Mesendoderm (in vitro differentiated cells): ENCODE measurements at regions not wholly inside any gene's neighbourhood (a gene's known extent, or its start where the extent isn't known, plus 50 kb on each side); places are given as distances from the start of the nearest gene placed in this dataset.

Source experiments
- DNase-seq: peaks from one replicate; pipeline ENCODE4 v3.0.0; 2013
- H2AK5ac ChIP-seq: 2 replicates; pipeline ENCODE4 v1.6.1; 2013; ENCODE audit warnings: low read length, inconsistent platforms
- H2BK120ac ChIP-seq: 2 replicates; pipeline ENCODE4 v1.6.1; 2013; ENCODE audit warnings: low read depth, mild to moderate bottlenecking, low read length, moderate library complexity, mixed read lengths
- H2BK15ac ChIP-seq: replicated peaks from 2 replicates; pipeline ENCODE4 v1.6.1; 2013; ENCODE audit warnings: low read depth, mild to moderate bottlenecking, moderate library complexity
- H2BK5ac ChIP-seq: 2 replicates; pipeline ENCODE4 v1.6.1; 2013; ENCODE audit warnings: low read length, inconsistent platforms
- H3K18ac ChIP-seq: 2 replicates; pipeline ENCODE4 v1.6.1; 2013; ENCODE audit warnings: mild to moderate bottlenecking, low read length, mixed read lengths
- H3K23ac ChIP-seq: one replicate; pipeline ENCODE4 v1.6.1; 2013; ENCODE audit warnings: low read length
- H3K27ac ChIP-seq: 2 replicates; pipeline ENCODE4 v1.5.1; 2013; ENCODE audit warnings: low read depth, mild to moderate bottlenecking, inconsistent platforms, low read length, moderate library complexity
- H3K27me3 ChIP-seq: 2 replicates; pipeline ENCODE4 v1.6.1; 2013; ENCODE audit warnings: low read length, control low read depth, mild to moderate bottlenecking, inconsistent platforms; ENCODE audit not compliant: insufficient read depth, poor library complexity
- H3K36me3 ChIP-seq: 2 replicates; pipeline ENCODE4 v1.6.1; 2013; ENCODE audit warnings: low read length, inconsistent platforms; ENCODE audit not compliant: control insufficient read depth, insufficient read depth
- H3K4ac ChIP-seq: one replicate; pipeline ENCODE4 v1.6.1; 2013; ENCODE audit warnings: low read depth, mild to moderate bottlenecking, low read length, moderate library complexity
- H3K4me1 ChIP-seq: 2 replicates; pipeline ENCODE4 v1.6.1; 2013; ENCODE audit warnings: low read depth, low read length, inconsistent platforms; ENCODE audit not compliant: control insufficient read depth
- H3K4me2 ChIP-seq: 2 replicates; pipeline ENCODE4 v1.6.1; 2013; ENCODE audit warnings: low read length
- H3K4me3 ChIP-seq: 2 replicates; pipeline ENCODE4 v1.5.1; 2013; ENCODE audit warnings: mild to moderate bottlenecking, low read length
- H3K56ac ChIP-seq: one replicate; pipeline ENCODE4 v1.6.1; 2013; ENCODE audit warnings: low read length
- H3K79me1 ChIP-seq: 2 replicates; pipeline ENCODE4 v1.6.1; 2013; ENCODE audit warnings: low read length, inconsistent platforms
- H3K79me2 ChIP-seq: 2 replicates; pipeline ENCODE4 v1.6.1; 2013; ENCODE audit warnings: mild to moderate bottlenecking, low read length; ENCODE audit not compliant: control insufficient read depth, insufficient read depth
- H3K9ac ChIP-seq: 2 replicates; pipeline ENCODE4 v1.6.1; 2013; ENCODE audit warnings: low read length, inconsistent platforms
- H4K5ac ChIP-seq: one replicate; pipeline ENCODE4 v1.6.1; 2013; ENCODE audit warnings: low read length
- H4K8ac ChIP-seq: one replicate; pipeline ENCODE4 v1.6.1; 2013; ENCODE audit warnings: low read depth, mild to moderate bottlenecking, control low read depth, low read length, moderate library complexity
- WGBS: extraction: QIAGEN DNeasy Blood & Tissue Kit; methylation state at CpG from one replicate; pipeline ENCODE4 v1.1.7; 2013; ENCODE audit warnings: low lambda C conversion rate, missing lambda C conversion rate; ENCODE audit not compliant: insufficient coverage; ENCODE audit errors: extremely low coverage; 5-methylcytosine and 5-hydroxymethylcytosine counted together

- H3K27me3 ChIP-seq = no peaks in the 10 kb centered on the region
- no peak for DNase-seq
- H4K8ac ChIP-seq = no peak overlapping the region
- H3K18ac ChIP-seq = no peak overlapping the region
- no peak overlapping the region for H3K4ac ChIP-seq
- H3K4me3 ChIP-seq = no peak overlapping the region
- no peaks in the 10 kb centered on the region for H3K79me1 ChIP-seq
- H3K4me1 ChIP-seq = no peaks in the 10 kb centered on the region
- no peak overlapping the region for H2BK120ac ChIP-seq
- H3K79me2 ChIP-seq = no peaks in the 10 kb centered on the region
- WGBS = no CpG with 5 or more reads among the region's 2 CpGs
- no peak overlapping the region for H3K23ac ChIP-seq
- H3K9ac ChIP-seq = no peak overlapping the region
- no peak overlapping the region for H2BK5ac ChIP-seq
- H3K27ac ChIP-seq = no peak overlapping the region
- no peak overlapping the region for H4K5ac ChIP-seq
- no peak overlapping the region for H3K56ac ChIP-seq
- H2BK15ac ChIP-seq = no peak overlapping the region
- H3K36me3 ChIP-seq = no peaks in the 10 kb centered on the region
- H3K4me2 ChIP-seq = no peak overlapping the region
- no peak overlapping the region for H2AK5ac ChIP-seq
These were observed 88.5 kb upstream of the DEPDC1 start for GRCh38 chr1:68585351-68585750.

- Histone ChIP-seq H3K23ac (no peak overlapping the region), H3K79me2 (no peaks in the 10 kb centered on the region), H3K4me2 (no peak overlapping the region), H4K5ac (no peak overlapping the region), H3K27ac (no peak overlapping the region), H3K4me3 (no peak overlapping the region), H2BK120ac (no peak overlapping the region), H3K27me3 (no peaks in the 10 kb centered on the region), H3K4me1 (no peaks in the 10 kb centered on the region), H2BK15ac (no peak overlapping the region), H3K36me3 (no peaks in the 10 kb centered on the region), H3K9ac (no peak overlapping the region), H3K4ac (no peak overlapping the region), H3K79me1 (no peaks in the 10 kb centered on the region), H3K18ac (no peak overlapping the region), H2AK5ac (no peak overlapping the region), H2BK5ac (no peak overlapping the region), H4K8ac (no peak overlapping the region), H3K56ac (no peak overlapping the region)
- no peak for DNase-seq
These were observed 89.9 kb upstream of the DEPDC1 start for GRCh38 chr1:68586766-68587165.

GRCh38 chr1:68588304-68588703 is 91.4 kb upstream of the DEPDC1 start:
- Histone ChIP-seq H2AK5ac (no peak overlapping the region), H4K8ac (no peak overlapping the region), H3K79me1 (no peaks in the 10 kb centered on the region), H2BK15ac (no peak overlapping the region), H2BK120ac (no peak overlapping the region), H3K36me3 (no peaks in the 10 kb centered on the region), H3K23ac (no peak overlapping the region), H3K79me2 (no peaks in the 10 kb centered on the region), H3K4ac (no peak overlapping the region), H3K27ac (no peak overlapping the region), H2BK5ac (no peak overlapping the region), H3K4me3 (no peak overlapping the region), H3K4me1 (no peaks in the 10 kb centered on the region), H3K9ac (no peak overlapping the region), H3K27me3 (no peaks in the 10 kb centered on the region), H3K56ac (no peak overlapping the region), H3K4me2 (no peak overlapping the region), H4K5ac (no peak overlapping the region), H3K18ac (no peak overlapping the region)
- no peak for DNase-seq
- no CpG with 5 or more reads among the region's 3 CpGs for WGBS

GRCh38 chr1:68590473-68590872 is 93.6 kb upstream of the DEPDC1 start:
- H3K79me1 ChIP-seq = no peaks in the 10 kb centered on the region
- no peak overlapping the region for H2BK15ac ChIP-seq
- no peaks in the 10 kb centered on the region for H3K27me3 ChIP-seq
- no peak overlapping the region for H3K56ac ChIP-seq
- no peak overlapping the region for H3K9ac ChIP-seq
- no peak overlapping the region for H2BK120ac ChIP-seq
- no peak overlapping the region for H3K4me3 ChIP-seq
- no peak overlapping the region for H3K4ac ChIP-seq
- H3K36me3 ChIP-seq = no peaks in the 10 kb centered on the region
- 100% methylated on average over 1 of the region's 1 CpG for WGBS
- H3K18ac ChIP-seq = no peak overlapping the region
- H3K27ac ChIP-seq = no peak overlapping the region
- no peak overlapping the region for H2BK5ac ChIP-seq
- H2AK5ac ChIP-seq = no peak overlapping the region
- no peak overlapping the region for H4K8ac ChIP-seq
- no peak for DNase-seq
- no peak overlapping the region for H4K5ac ChIP-seq
- no peaks in the 10 kb centered on the region for H3K4me1 ChIP-seq
- H3K79me2 ChIP-seq = no peaks in the 10 kb centered on the region
- H3K4me2 ChIP-seq = no peak overlapping the region
- no peak overlapping the region for H3K23ac ChIP-seq

- WGBS = no CpG with 5 or more reads among the region's 2 CpGs
- Histone ChIP-seq H3K23ac (no peak overlapping the region), H4K8ac (no peak overlapping the region), H3K4ac (no peak overlapping the region), H3K27ac (no peak overlapping the region), H3K18ac (no peak overlapping the region), H3K4me1 (no peaks in the 10 kb centered on the region), H3K36me3 (no peaks in the 10 kb centered on the region), H2BK5ac (no peak overlapping the region), H2BK15ac (no peak overlapping the region), H3K56ac (no peak overlapping the region), H3K4me3 (no peak overlapping the region), H3K9ac (no peak overlapping the region), H3K4me2 (no peak overlapping the region), H2BK120ac (no peak overlapping the region), H4K5ac (no peak overlapping the region), H3K79me1 (no peaks in the 10 kb centered on the region), H2AK5ac (no peak overlapping the region), H3K79me2 (no peaks in the 10 kb centered on the region), H3K27me3 (no peaks in the 10 kb centered on the region)
- DNase-seq = no peak
These were observed 98.0 kb upstream of the DEPDC1 start for GRCh38 chr1:68594851-68595250.

DNA sequence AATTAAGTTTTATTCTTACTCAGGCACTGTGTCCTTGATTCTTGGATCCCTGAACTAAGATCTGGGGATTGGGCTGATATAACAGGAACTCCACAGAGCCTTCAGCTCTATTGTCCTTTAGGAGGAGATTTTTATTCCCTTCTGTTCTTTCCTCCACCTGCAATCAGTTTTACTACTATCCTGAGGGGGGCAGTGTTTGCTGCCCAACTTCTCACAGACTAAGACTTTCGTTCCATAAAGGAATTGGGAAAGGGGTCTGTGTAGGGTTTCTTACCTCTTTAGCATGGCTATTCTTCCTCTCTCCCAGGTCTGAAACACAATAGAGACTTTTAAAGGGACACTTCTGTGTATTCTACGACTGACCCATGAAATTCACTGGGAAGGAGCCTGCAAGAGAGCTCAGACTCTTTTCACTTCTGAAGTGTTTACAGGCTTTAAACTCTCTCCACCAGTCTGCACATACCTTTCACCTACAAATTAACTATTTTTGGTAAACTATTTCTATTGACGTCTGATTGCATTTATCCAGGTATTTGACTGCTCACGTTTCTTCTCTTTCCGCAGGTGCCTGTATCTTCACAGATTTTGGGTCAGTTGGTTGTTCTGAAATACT is 103.3 kb upstream of the DEPDC1 start:
- H3K4me2 ChIP-seq = no peak overlapping the region
- H3K27ac ChIP-seq = no peak overlapping the region
- H3K18ac ChIP-seq = no peak overlapping the region
- H3K4ac ChIP-seq = no peak overlapping the region
- no peak overlapping the region for H2BK120ac ChIP-seq
- no peak overlapping the region for H2AK5ac ChIP-seq
- no peak overlapping the region for H3K4me3 ChIP-seq
- H2BK5ac ChIP-seq = no peak overlapping the region
- no peaks in the 10 kb centered on the region for H3K36me3 ChIP-seq
- no peak overlapping the region for H3K9ac ChIP-seq
- WGBS = no CpG with 5 or more reads among the region's 5 CpGs
- H3K79me2 ChIP-seq = no peaks in the 10 kb centered on the region
- H2BK15ac ChIP-seq = no peak overlapping the region
- H4K5ac ChIP-seq = no peak overlapping the region
- no peak overlapping the region for H3K56ac ChIP-seq
- no peak overlapping the region for H3K23ac ChIP-seq
- no peak overlapping the region for H4K8ac ChIP-seq
- H3K79me1 ChIP-seq = no peaks in the 10 kb centered on the region
- H3K27me3 ChIP-seq = no peaks in the 10 kb centered on the region
- no peaks in the 10 kb centered on the region for H3K4me1 ChIP-seq
- peak; percentile 80 for DNase-seq
